PC-3 (cell line): ENCODE measurements at regions not wholly inside any gene's neighbourhood (a gene's known extent, or its start where the extent isn't known, plus 50 kb on each side); places are given as distances from the start of the nearest gene placed in this dataset.

ENCODE experiments used
- CTCF ChIP-seq: fragments of 300-600 bp; sonication (generic); conservative IDR thresholded peaks from 2 replicates; pipeline ENCODE4 v1.5.1; 2017; ENCODE audit warnings: antibody characterized with exemption, low read depth, mild to moderate bottlenecking, low read length
- EZH2 ChIP-seq: fragments of 300-600 bp; sonication (generic); IDR thresholded peaks from one replicate; pipeline ENCODE4 v1.6.1; 2017; ENCODE audit warnings: antibody characterized with exemption, mild to moderate bottlenecking, low read length; ENCODE audit not compliant: unreplicated experiment

- TF ChIP-seq CTCF (no peak), EZH2 (no peak)
Observed at GRCh38 chr18:66769375-66769774, 165.5 kb upstream of the CDH19 start.
